ENCODE measurements at regions not wholly inside any gene's neighbourhood (a gene's known extent, or its start where the extent isn't known, plus 50 kb on each side); places are given as distances from the start of the nearest gene placed in this dataset.
"Not testable (repeated sequence)": the region's sequence is repeated elsewhere in the genome, so short reads cannot be mapped to it uniquely, and the experiment has no call there.

GRCh38 chr19:28575816-28576215 lies 637.1 kb downstream of the UQCRFS1 start:
- no peak overlapping the region for H3K4me3 ChIP-seq
- no peak for TF ChIP-seq CTCF (IDR thresholded peaks at IDR 0.05)
- TF ChIP-seq POLR2AphosphoS5 (IDR thresholded peaks at IDR 0.05), result no peak
- no peak for TF ChIP-seq POLR2A (IDR thresholded peaks at IDR 0.05)
- TF ChIP-seq EP300 (IDR thresholded peaks at IDR 0.05), result no peak
- intact Hi-C loops (cut with DNase I), result no loop called here
- H3K27ac ChIP-seq, result no peak overlapping the region
- peaks cover 0 to 11% (median 10%) of the 10 kb centered on the region in 4 donors for H3K4me1 ChIP-seq
- H3K36me3 ChIP-seq, result no peaks in the 10 kb centered on the region
- no peak for DNase-seq
- no peaks in the 10 kb centered on the region for H3K9me3 ChIP-seq
- H3K27me3 ChIP-seq, result no peaks in the 10 kb centered on the region

- H3K36me3 ChIP-seq; H3K27me3 ChIP-seq; intact Hi-C loops (cut with DNase I); H3K9me3 ChIP-seq; DNase-seq; H3K27ac ChIP-seq; H3K4me3 ChIP-seq: not testable (repeated sequence)
- H3K4me1 ChIP-seq, result peaks cover 0 to 11% (median 10%) of the 10 kb centered on the region in 4 donors
Measured at GRCh38 chr19:28575312-28575711, 637.6 kb downstream of the UQCRFS1 start.

GRCh38 chr19:28574212-28574611 lies 638.7 kb downstream of the UQCRFS1 start:
- intact Hi-C loops (cut with DNase I), result no loop called here
- H3K9me3 ChIP-seq, result no peaks in the 10 kb centered on the region
- no peak for TF ChIP-seq EP300 (IDR thresholded peaks at IDR 0.05)
- no peak for TF ChIP-seq CTCF (IDR thresholded peaks at IDR 0.05)
- TF ChIP-seq POLR2A (IDR thresholded peaks at IDR 0.05), result no peak
- no peak for TF ChIP-seq POLR2AphosphoS5 (IDR thresholded peaks at IDR 0.05)
- H3K4me1 ChIP-seq, result peaks cover 0 to 11% (median 10%) of the 10 kb centered on the region in 4 donors
- WGBS, 2 donors, result 89 to 91% methylated on average over 4 of the region's 4 CpGs
- H3K27me3 ChIP-seq, result no peaks in the 10 kb centered on the region
- no peak overlapping the region for H3K4me3 ChIP-seq
- no peak for DNase-seq
- no peak overlapping the region for H3K27ac ChIP-seq
- H3K36me3 ChIP-seq, result no peaks in the 10 kb centered on the region

- Histone ChIP-seq H3K27ac (no peak overlapping the region), H3K4me3 (no peak overlapping the region), H3K4me1 (no peaks in the 10 kb centered on the region), H3K36me3 (no peaks in the 10 kb centered on the region), H3K27me3 (no peaks in the 10 kb centered on the region), H3K9me3 (no peaks in the 10 kb centered on the region)
- TF ChIP-seq POLR2AphosphoS5 (IDR thresholded peaks at IDR 0.05), result no peak
- TF ChIP-seq CTCF (IDR thresholded peaks at IDR 0.05), result no peak
- TF ChIP-seq EP300 (IDR thresholded peaks at IDR 0.05), result no peak
- no peak for TF ChIP-seq POLR2A (IDR thresholded peaks at IDR 0.05)
- DNase-seq, result no peak
- WGBS, 2 donors, result 69 to 77% methylated on average over 12 of the region's 12 CpGs
- intact Hi-C loops (cut with DNase I), result no loop called here
Measured at GRCh38 chr19:28569132-28570131, 643.5 kb downstream of the UQCRFS1 start.

GRCh38 chr19:28567834-28568233 lies 645.1 kb downstream of the UQCRFS1 start:
- Histone ChIP-seq H3K36me3 (no peaks in the 10 kb centered on the region), H3K4me3 (no peak overlapping the region), H3K9me3 (peaks cover 0 to 4% (median 0%) of the 10 kb centered on the region in 4 donors), H3K27ac (no peak overlapping the region), H3K4me1 (no peaks in the 10 kb centered on the region), H3K27me3 (no peaks in the 10 kb centered on the region)
- no peak for TF ChIP-seq POLR2A (IDR thresholded peaks at IDR 0.05)
- intact Hi-C loops (cut with DNase I), result no loop called here
- WGBS, 2 donors, result 87 to 95% methylated on average over 1 of the region's 1 CpG
- no peak for DNase-seq

Measured in sigmoid colon (tissue), 6 donors.